PFSK-1 (cell line): ENCODE measurements at regions not wholly inside any gene's neighbourhood (a gene's known extent, or its start where the extent isn't known, plus 50 kb on each side); places are given as distances from the start of the nearest gene placed in this dataset.

Experiments used
- FOXP2 ChIP-seq: optimal IDR thresholded peaks from 2 replicates; pipeline ENCODE3; 2011; ENCODE audit warnings: borderline replicate concordance, control low read depth, inconsistent platforms; ENCODE audit not compliant: insufficient read depth; ENCODE audit errors: extremely low read length, extremely low read depth
- POLR2AphosphoS5 ChIP-seq: IDR thresholded peaks from 2 replicates; pipeline ENCODE4 v1.6.1; 2012; ENCODE audit warnings: low read depth, mild to moderate bottlenecking, control low read depth, low read length, moderate library complexity
- SIN3A ChIP-seq: IDR thresholded peaks from 2 replicates; pipeline ENCODE4 v1.6.1; 2012; ENCODE audit warnings: mild to moderate bottlenecking, low read length, moderate library complexity, borderline replicate concordance; ENCODE audit not compliant: insufficient read depth
- TAF1 ChIP-seq: IDR thresholded peaks from 2 replicates; pipeline ENCODE4 v1.6.1; 2012; ENCODE audit warnings: low read length, control low read depth, borderline replicate concordance; ENCODE audit not compliant: insufficient read depth
- TF ChIP-seq, protein P1 (sequence below), 2 experiments: IDR thresholded peaks; 2 replicates each; pipeline versions ENCODE4 v1.6.1 to v1.8.0; 2011 to 2012; ENCODE audit warnings: low read depth in 2 of 2, low read length in 2 of 2, control low read depth in 1 of 2, inconsistent platforms in 1 of 2, mild to moderate bottlenecking in 1 of 2, moderate library complexity in 1 of 2; ENCODE audit not compliant: insufficient read depth in 1 of 2

DNA sequence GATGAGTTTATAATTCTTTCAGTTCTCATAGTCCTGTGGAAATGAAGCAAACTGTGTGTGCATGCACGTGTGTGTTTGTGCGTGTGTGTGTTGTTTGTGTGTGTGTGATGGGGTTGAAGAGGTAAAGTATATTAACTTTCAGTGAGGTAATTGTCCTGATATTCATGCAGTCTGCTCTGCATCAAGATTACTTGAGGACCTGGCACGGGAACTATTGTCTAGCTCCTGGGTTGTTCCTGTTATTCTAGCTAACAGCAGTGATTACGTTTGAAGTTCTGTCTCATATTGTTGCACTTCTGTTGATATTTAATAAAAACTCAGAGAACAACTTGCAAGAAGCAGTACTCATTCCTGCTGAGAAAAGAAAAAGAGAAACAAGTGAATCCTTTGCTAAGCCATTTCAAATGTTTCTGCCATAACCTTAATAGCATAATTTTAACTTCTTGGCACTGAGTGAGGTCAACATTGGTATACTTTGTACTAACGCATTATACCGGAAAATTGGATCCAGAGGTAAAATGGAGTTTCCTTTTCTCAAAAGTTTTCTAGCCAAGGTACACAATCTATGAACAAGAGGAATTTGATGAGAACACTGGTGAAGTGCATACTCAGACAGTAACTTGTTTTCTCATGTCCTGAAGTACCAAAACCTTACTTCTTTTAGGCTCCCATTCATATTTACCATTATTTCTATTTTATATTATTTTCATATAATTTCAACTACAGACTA is 113.2 kb downstream of the SPCS3 start:
- TF ChIP-seq POLR2AphosphoS5: no peak
- TF ChIP-seq, protein P1, sequence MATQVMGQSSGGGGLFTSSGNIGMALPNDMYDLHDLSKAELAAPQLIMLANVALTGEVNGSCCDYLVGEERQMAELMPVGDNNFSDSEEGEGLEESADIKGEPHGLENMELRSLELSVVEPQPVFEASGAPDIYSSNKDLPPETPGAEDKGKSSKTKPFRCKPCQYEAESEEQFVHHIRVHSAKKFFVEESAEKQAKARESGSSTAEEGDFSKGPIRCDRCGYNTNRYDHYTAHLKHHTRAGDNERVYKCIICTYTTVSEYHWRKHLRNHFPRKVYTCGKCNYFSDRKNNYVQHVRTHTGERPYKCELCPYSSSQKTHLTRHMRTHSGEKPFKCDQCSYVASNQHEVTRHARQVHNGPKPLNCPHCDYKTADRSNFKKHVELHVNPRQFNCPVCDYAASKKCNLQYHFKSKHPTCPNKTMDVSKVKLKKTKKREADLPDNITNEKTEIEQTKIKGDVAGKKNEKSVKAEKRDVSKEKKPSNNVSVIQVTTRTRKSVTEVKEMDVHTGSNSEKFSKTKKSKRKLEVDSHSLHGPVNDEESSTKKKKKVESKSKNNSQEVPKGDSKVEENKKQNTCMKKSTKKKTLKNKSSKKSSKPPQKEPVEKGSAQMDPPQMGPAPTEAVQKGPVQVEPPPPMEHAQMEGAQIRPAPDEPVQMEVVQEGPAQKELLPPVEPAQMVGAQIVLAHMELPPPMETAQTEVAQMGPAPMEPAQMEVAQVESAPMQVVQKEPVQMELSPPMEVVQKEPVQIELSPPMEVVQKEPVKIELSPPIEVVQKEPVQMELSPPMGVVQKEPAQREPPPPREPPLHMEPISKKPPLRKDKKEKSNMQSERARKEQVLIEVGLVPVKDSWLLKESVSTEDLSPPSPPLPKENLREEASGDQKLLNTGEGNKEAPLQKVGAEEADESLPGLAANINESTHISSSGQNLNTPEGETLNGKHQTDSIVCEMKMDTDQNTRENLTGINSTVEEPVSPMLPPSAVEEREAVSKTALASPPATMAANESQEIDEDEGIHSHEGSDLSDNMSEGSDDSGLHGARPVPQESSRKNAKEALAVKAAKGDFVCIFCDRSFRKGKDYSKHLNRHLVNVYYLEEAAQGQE (IDR thresholded peaks at IDR 0.05; ENCODE audit: insufficient read depth in 1 of 2, low read depth in 2 of 2, low read length in 2 of 2): no peak
- no peak for TF ChIP-seq SIN3A
- TF ChIP-seq TAF1: no peak
- no peak for TF ChIP-seq FOXP2
